ENCODE measurements at regions not wholly inside any gene's neighbourhood (a gene's known extent, or its start where the extent isn't known, plus 50 kb on each side); places are given as distances from the start of the nearest gene placed in this dataset.

DNA sequence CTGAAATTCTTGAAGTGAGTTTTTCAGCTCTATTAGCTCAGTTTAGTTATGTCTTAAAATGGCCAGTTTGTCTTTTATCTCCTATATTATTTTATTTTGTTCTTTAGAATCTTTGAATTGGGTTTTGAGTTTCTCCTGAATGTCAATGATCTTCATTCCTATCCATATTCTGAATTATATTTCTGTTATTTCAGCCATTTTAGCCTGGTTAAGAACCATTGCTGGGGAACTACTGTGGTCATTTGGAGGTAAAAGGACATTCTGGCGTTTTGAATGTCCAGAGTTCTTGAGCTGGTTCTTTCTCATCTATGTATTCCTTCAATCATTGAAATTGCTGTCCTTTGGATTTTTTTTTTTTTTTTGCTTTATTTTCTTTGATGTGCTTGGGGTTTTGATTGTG lies 203.9 kb upstream of the HS3ST4 start:
- TF ChIP-seq, protein P1, sequence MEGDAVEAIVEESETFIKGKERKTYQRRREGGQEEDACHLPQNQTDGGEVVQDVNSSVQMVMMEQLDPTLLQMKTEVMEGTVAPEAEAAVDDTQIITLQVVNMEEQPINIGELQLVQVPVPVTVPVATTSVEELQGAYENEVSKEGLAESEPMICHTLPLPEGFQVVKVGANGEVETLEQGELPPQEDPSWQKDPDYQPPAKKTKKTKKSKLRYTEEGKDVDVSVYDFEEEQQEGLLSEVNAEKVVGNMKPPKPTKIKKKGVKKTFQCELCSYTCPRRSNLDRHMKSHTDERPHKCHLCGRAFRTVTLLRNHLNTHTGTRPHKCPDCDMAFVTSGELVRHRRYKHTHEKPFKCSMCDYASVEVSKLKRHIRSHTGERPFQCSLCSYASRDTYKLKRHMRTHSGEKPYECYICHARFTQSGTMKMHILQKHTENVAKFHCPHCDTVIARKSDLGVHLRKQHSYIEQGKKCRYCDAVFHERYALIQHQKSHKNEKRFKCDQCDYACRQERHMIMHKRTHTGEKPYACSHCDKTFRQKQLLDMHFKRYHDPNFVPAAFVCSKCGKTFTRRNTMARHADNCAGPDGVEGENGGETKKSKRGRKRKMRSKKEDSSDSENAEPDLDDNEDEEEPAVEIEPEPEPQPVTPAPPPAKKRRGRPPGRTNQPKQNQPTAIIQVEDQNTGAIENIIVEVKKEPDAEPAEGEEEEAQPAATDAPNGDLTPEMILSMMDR (IDR thresholded peaks at IDR 0.05): no peak
- no peak for TF ChIP-seq EP300 (IDR thresholded peaks at IDR 0.05)
